NCI-H1417 (cell line): ENCODE measurements at regions not wholly inside any gene's neighbourhood (a gene's known extent, or its start where the extent isn't known, plus 50 kb on each side); places are given as distances from the start of the nearest gene placed in this dataset.
"Not testable (repeated sequence)": the region's sequence is repeated elsewhere in the genome, so short reads cannot be mapped to it uniquely, and the experiment has no call there.

Experiments used
- DNase-seq, 3 experiments: peaks; one replicate each; lab custom pipeline; 2025; lab: John Stamatoyannopoulos, UW

- DNase-seq: no peak
These were observed 56.0 kb downstream of the EN1 start for GRCh38 chr2:118791483-118791882.

- DNase-seq: no peak
These were observed 60.7 kb downstream of the EN1 start for GRCh38 chr2:118786746-118787145.

GRCh38 chr2:118784860-118785259 is 62.6 kb downstream of the EN1 start:
- no peak for DNase-seq

- no peak for DNase-seq
These were observed 68.1 kb downstream of the EN1 start for GRCh38 chr2:118779362-118779761.

GRCh38 chr2:118774458-118775133 is 72.9 kb downstream of the EN1 start:
- DNase-seq: peak in 2 of 3 experiments; percentile 69 to 76

- peak in 1 of 3 experiments; percentile 40 for DNase-seq
These were observed 73.6 kb downstream of the EN1 start for GRCh38 chr2:118773826-118774225.

- no peak for DNase-seq
These were observed 74.8 kb downstream of the EN1 start for GRCh38 chr2:118772487-118773200.

- DNase-seq: no peak
These were observed 77.6 kb downstream of the EN1 start for GRCh38 chr2:118769707-118770400.

- DNase-seq: no peak
These were observed 80.6 kb downstream of the EN1 start for GRCh38 chr2:118766871-118767270.

- DNase-seq: no peak
These were observed 82.6 kb downstream of the EN1 start for GRCh38 chr2:118764855-118765254.

- DNase-seq: no peak
These were observed 83.7 kb downstream of the EN1 start for GRCh38 chr2:118763797-118764196.

GRCh38 chr2:118762290-118762689 is 85.2 kb downstream of the EN1 start:
- no peak for DNase-seq

- no peak for DNase-seq
These were observed 85.7 kb downstream of the EN1 start for GRCh38 chr2:118761771-118762170.

GRCh38 chr2:118755901-118756300 is 91.5 kb downstream of the EN1 start:
- DNase-seq: no peak

- DNase-seq: no peak
These were observed 92.1 kb downstream of the EN1 start for GRCh38 chr2:118755384-118755783.

GRCh38 chr2:118752762-118753429 is 94.6 kb downstream of the EN1 start:
- DNase-seq: no peak

GRCh38 chr2:118750959-118751565 is 96.4 kb downstream of the EN1 start:
- no peak for DNase-seq

- DNase-seq: no peak
These were observed 99.1 kb downstream of the EN1 start for GRCh38 chr2:118748245-118748885.

- no peak for DNase-seq
These were observed 99.8 kb downstream of the EN1 start for GRCh38 chr2:118747637-118748036.

- DNase-seq: no peak
These were observed 100.4 kb downstream of the EN1 start for GRCh38 chr2:118747066-118747465.

- DNase-seq: not testable (repeated sequence)
These were observed 102.7 kb downstream of the EN1 start for GRCh38 chr2:118744682-118745181.
